ENCODE measurements at regions not wholly inside any gene's neighbourhood (a gene's known extent, or its start where the extent isn't known, plus 50 kb on each side); places are given as distances from the start of the nearest gene placed in this dataset.

DNA sequence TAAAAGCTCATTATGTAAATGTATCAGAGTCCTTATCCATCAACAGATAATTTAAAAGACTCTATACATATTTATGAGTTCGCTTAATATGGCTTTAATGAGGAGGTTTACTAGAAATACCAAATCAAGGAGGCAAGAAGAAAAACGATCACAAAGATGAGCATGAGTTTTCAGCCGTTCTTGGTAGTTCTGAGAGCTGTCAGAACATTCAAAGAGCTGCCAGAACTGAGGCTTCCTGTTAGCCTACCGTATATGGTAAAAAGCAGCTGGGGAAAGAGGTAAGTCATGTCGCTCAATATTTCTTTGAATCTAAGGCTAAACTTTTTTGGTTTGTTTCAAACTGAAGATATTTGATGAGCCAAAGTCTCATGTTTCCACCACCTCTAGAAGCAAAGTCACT is 115.3 kb upstream of the PLXNC1 start:
- no peak for DNase-seq

DNA sequence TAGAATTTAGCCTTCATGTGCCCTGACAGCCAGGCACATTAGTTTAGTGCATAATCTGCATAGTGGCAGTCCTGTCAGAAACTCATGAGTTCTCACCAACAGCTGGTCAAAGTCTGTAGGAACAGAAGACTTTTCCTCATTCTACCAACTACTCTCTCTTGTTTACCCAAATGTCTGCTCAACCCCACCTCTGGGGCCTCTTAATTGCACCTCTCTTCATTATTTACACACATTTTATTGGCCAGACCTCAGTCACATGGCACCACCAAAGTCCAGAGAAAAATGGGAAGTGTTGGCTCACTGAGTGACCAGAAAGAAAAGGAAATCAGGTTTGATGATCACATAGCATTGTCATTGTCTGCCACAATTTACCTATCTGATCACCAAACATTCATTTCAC is 114.6 kb upstream of the PLXNC1 start:
- DNase-seq: no peak

DNA sequence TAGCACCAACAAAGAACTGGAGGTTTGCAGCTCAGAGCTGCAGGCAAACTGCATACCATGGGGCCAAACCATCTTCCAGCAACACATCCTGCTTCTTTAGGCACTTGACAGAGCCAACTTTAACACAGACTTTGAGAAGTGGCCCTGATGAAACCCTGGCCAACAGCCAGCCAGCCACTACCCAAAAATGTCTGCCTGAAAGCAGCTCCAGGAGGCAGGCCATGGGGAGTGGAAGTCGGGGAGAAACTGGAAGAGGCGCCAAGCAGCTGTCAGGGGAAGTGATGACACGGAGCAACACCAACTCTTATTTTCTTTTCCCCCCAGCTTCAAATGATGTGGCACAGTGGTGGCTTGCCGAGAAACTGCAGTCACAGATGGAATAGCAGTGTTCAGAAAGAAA is 110.9 kb upstream of the PLXNC1 start:
- DNase-seq: no peak

DNA sequence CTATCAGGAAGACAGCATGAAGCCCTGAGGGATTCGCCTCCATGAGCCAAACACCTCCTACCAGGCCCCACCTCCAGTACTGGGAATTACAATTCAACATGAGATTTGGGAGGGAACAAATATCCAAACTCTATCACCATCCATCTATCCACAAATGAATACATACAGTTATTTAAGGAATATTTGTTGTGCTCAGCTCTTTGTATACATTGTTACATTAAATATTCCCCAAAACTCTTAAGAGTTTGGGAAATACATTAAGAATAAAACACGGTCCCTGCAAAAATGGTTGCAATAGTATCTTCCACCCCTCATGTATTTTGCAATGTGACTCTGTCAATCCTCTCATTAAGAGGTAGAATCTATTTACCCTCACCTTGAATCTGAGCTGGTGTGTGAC is 109.8 kb upstream of the PLXNC1 start:
- no peak for DNase-seq

DNA sequence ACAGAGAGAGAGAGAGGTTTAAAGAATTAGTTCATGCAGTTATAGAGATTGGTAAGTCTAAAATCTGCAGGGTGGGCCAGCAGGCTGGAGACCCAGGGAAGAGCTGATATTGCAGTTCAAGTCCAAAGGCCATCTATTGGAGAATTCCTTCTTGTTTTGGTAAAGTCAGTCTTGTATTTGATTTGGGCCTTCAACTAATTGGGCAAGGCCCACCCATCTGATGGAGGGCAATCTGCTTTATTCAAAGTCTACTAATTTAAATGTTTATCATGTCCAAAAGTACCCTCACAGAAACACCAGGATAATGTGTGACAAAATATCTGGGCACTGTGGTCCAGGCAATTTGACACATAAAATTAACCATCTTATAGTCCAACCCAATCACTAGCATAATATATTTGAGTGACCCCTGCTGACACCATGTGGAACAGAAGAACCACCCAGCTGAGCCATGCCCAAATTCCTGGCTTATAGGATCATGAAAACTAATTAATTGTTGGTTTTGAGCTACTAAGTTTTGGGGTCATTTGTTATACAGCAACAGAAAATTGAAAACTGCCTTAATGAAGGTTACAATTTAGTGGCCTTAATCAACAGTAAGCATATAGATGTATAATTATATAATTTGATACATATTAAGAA is 109.1 kb upstream of the PLXNC1 start:
- no peak for DNase-seq

DNA sequence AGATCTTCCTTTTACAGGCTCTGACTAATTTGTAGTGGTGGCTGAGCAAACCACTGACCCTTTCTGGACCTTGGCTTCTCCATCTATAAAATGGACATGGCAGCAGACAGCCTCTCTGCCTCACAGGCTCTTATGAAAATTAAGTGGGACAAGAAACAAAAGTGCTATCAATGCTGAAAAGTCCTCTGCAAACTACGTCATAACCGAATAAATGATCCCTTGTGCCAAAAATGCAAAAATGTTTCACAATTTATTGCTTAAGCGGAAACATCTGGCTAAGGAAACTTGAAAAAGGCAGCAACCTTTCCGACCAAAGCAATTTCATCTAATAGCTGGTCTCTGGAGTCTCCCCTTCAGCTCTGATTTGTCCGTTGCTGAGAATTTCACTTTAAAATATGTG is 108.5 kb upstream of the PLXNC1 start:
- no peak for DNase-seq

DNA sequence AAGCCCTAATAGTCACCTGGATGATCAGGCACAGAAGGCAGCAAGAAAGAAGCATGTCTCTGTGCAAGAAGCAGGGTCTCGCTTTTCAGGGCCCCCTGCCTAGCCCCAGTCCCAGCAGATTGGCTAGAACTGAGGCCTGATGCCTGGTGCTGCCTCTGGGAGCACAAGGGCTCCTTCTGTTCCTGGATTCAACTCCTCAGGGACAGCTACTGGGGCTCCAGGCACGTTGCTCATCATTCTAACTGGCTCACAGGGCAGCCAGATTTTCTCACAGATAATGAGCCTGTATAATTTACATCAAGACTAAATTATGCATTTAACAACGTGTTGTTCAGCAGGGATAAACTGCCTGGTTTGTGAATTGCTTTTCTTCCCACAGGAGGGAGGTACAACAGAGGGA is 106.5 kb upstream of the PLXNC1 start:
- no peak for DNase-seq

DNA sequence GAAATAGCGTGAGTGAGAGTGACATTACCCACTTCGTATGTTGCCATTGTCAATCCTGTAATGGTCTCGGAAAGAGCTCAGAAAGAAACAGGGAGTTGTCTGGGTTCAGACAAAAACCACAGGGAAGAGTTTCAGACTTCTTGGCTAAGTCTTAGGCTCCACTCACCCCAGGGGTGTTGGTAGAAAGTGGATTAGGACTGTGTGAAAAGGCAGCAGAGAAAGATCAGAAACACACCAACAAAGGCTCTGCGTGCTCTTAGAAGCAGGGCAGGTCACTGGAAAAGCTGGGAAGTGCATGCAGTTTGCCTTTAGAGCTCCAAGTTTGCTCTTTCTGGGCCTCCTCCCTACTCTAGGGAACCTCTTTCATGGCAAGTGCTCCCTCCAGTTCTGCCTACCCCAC is 106.1 kb upstream of the PLXNC1 start:
- DNase-seq: no peak

DNA sequence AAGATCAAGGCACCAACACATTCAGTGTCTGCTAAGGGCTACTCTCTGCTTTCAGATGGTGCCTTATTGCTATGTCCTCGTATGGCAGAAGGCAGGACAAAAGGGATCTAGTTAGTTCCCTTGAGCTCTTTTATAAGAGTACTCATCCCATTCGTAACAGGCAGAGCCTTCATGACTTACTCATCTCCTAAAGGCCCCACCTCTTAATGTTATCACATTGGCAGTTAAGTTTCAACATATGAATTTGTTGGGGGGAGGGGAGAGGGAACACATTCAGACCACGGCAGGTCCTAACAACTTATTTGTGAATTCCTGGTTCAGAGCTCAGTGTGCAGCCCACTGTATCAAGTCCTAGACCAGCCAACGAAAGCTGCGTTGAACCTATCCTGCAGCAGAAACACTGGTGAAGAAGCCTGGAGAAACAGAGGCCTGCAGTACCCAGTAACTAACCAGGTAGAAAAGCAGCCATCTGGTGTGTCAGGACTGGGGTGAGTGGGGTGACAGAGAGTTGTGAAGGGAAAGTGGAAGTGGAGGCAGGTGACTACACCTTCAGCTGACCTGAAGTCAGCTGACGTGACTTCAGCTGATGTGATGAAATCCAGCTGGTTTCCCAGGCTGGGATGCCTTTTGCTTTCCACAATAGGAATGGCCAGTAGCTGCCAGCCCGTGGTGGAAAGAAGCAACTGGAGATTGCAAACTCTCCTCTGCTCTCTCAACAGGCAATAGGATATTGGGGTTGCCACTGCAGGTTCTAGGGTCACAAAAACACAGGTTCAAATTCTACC is 101.6 kb upstream of the PLXNC1 start:
- DNase-seq: no peak

DNA sequence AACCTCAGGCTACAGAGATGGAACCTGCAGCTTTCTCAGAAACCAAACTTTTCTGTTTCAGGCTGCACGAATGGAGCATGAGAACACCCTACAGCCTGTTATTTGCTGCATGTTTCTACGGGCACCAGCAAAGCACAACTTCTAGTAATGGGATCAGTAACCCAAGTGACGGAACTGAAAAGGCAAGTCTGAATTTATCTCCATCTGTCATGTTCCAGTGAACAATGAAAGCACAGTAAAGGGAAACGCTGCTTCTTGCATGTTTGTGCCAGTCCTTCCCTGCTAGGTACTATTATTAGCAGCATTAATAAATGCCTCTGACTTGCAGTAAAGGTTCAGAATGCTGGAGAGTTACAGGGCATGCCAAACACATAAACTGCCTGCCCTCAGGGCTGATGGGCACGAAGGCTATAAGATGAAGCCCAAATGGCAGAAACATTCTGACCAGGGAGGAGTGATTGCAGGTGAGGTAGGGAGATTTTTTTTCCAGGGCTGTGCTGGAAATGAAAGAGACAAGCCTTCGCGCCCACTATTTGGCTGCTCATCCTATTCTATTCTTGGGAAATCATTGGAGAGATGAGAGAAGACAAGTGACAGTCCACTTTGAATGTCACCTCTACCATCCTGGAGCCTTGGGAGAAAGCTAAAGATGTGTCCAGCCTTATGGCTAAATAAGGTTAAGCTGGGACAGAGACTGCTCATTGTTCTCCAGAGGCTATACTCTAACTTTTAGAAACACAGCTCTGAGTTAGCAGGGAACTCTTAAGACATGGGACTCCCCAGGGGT is 100.4 kb upstream of the PLXNC1 start:
- no peak for DNase-seq

DNA sequence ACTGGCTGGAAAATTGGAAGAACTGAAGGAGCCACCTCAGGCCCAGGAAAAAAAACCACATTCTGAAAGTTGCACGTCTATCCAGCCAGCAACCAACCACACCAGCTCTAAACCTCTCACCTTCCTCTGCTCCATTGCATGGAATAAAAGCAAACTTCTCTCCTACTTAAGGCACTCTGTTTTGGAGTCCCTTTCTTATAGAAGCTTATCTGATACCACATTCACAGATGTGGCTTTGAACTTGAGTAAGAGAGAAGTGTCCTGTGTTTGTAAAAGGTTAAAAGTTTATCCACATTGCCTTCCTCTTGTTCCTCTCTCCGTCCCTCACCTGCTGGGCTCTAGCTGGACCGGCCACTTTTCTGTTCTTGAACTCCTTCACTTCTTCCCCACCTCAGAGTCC is 99.6 kb upstream of the PLXNC1 start:
- DNase-seq: no peak

DNA sequence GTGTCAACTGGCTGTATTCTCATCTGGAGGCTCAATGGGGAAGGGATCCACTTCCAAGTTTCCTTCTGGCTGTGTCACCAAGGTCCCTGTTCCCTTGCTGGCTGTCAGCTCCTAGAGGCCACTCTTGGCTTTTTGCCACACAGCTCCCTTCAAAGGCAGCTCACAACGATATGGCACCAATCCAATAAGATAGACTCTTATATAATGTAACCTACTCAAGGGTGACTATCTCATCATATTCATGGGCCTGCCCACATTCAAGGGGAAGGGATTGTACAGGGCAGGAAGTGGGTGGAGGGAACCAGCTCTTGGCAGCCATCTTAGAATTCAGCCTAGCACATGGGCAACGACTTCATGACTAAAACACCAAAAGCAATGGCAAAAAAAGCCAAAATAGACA is 98.7 kb upstream of the PLXNC1 start:
- DNase-seq: no peak

DNA sequence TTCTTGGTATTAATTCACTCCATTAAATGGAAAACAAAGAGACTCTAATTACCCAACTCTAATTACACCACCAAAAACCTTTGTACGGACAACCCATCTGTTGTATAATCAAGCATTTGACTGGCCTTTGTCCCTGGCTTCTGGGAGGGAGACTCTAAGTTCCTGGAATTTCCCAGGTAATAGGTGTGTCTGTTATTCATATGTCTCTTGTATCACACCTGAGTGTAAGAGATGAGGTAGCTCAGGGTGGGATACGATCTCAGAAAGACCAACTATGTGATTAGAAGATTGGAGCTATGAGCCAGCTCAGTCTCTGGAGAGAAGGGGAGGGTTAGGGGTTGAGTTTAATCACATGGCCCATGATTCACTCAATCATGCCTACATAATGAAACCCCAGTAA is 94.7 kb upstream of the PLXNC1 start:
- no peak for DNase-seq

DNA sequence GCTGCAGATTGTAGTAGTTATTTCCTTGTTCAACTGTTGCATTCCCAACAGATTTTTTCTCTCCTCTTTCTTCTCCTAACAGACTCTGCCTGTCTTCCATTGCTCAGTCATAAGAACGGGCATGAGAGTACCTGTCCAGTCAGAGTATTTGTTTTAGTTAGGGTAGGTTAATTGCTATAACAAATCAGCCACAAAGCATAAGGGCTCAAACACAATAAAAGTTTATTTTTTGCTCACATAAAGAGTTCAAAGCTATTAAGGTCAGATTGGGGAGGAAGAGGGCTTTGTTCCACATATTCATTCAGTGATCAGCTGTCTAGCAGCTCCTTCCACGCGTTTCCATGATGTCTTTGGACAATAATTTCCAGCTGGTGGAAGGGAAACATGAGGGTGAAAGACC is 92.8 kb upstream of the PLXNC1 start:
- no peak for DNase-seq

DNA sequence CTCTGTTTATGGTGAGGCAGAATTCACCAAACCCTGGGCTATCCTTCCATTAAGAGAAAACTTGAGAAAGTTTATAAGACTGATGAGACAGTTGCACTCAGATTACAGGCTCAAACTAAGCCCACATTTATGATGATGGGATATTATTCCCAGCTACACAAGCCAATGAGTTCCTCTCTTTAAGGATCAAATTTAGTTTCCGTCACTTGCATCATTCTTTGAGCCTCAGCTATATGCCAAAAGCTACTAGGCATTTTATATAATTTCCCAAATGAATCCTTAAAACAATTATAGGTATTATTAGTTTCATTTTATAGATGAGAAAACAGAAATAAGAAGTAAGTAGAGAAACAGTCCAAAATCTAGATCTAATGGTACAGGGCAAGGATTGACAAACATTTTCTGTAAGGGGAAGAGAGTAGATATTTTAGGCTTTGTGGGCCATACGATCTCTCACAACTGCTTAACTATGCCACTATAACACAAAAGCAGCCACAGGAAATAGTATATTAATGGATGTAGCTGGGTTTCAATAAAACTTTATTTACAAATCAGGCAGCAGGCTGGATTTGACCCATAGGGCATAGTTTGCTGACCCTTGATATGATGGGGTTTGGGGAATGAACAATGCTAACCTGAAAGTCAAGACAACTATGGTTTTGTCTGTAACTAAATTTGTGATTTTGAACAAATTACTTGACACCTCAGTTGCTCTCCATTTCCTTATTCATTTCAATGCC is 91.8 kb upstream of the PLXNC1 start:
- DNase-seq: no peak

DNA sequence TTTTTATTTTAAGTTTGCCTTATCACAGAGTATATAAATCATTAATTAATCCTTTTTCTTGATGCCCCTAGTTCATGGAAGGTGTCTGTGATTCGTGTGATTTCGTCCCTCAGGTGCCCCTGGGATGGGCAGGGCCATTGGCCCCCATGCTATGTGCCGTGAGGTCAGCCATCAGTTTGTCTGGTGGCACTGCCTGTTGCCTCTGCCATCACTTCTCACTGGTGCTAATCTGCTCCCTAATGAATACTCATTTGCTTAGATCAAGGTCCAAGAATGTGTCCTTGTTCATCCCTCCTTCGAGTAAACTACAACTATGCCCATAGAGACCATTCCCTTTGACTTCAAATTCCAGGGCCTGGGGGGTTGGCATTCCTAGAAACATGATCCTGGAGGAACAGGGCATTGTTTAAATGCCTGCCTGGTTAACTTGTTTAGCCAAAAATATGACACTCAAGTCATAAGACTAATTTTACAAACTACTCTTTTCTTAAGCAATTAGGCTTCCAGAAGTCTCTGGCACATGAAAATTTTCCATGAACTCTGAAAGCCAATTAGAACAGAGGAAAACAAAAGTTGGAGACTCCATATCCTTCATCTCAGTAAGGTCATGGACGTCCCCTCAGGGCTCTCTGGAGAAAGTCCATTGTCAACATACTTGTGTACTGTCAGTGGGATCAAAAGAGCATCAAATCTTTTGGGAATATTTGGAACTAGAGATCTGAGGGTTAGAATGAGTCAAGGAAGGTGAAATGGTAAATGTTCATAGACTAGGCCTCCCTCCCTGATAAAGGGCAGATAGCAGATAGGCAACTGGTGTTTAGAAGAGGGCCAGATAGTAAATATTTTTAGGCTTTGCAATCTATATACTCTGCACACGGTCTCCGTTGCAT is 90.9 kb upstream of the PLXNC1 start:
- no peak for DNase-seq

DNA sequence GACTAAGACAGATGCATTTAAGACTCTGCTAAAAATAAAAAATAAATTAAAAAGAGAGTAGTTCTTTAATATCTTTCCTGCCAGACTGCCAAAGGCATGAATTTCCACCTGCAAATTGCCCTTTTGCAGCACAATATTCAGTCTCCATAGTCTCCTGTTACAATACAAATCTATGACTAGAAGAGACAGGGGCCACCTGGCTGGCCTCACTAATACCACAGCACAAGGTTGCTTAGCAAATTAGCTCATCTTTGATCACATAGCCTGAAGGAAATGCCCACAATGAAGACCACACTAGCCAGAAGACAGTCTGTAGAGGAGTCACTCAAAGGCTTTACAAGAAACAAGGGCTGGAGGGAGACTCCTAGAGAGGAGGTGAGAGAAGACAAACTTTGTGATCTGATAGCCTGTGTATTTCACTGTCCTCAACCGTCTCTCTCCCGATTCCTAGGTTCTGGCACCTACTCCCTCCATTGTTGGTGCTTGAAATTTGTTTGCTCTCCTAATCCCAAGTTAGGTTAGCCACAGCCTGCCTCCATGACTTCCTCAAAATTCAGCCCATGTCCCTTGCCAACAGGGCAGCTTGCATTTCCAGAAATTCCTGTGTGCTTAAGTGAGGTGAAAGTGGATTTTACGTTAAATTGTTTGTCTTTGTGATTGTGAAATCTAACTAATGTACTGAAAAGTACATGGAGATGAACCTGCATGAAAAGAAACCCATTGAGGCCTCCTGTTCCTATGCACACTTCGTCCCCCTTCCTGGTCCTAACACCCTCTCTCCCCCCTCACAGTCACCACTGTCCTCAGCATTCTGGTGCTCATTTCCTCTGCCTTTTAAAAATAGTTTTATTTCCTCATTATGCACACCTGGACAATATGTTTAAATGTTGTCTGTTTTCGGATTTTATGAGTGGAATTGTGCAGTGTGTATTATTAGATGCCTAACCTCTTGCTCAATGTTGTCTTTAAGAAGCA is 88.7 kb upstream of the PLXNC1 start:
- DNase-seq: no peak

DNA sequence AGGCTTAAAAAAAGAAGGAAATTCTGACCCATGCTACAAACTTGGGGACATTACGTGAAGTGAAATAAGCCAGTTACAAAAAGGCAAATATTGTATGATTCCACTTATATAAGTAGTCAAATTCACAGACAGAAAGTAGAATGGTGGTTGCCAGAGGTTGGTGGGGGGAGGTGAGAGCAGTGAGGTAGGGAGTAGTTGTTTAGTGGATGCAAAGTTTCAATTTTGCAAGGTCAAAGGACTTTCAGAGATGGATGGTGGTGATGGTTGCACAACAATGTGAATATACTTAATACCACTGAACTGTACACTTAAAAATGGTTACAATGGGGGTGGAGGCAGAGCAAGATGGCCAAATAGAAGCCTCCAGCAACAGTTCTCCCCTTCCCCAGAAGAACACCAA is 86.2 kb upstream of the PLXNC1 start:
- no peak for DNase-seq

DNA sequence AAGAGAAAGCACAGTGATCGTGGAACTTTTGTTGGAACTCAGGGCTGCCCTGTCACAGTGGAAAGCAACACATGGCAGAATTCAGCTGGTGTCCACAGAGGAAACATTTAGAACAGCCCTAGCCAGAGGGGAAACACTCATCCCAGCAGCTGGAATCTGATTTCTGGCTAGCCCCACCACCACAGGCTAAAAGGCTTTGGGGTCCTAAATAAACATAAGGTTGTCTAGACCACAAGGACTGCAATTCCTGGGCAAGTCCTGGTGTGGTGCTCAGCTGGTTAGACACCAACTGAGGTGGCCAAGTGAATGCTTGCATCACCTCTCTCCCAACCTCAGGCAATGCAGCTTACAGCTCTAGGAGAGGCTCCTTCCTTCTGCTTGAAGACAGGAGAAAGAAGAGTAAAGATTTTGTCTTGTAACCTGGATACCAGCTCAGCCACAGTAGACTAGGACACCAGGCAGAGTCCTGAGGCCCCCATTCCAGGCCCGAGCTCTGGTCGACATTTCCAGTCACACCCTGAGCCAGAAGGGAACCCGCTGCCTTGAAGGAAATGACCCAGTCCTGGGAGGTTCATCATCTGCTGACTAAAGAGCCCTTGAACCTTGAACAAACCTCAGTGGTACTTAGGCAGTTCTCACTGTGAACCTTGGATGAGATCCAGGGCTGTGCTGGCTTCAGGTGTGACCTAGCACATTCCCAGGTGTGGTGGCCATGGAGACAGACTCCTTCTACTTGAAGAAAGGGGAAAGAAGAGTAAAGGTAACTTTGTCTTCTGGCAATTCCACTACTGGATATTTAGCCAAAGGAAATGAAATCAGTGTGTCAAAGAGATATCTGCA is 85.4 kb upstream of the PLXNC1 start:
- no peak for DNase-seq

DNA sequence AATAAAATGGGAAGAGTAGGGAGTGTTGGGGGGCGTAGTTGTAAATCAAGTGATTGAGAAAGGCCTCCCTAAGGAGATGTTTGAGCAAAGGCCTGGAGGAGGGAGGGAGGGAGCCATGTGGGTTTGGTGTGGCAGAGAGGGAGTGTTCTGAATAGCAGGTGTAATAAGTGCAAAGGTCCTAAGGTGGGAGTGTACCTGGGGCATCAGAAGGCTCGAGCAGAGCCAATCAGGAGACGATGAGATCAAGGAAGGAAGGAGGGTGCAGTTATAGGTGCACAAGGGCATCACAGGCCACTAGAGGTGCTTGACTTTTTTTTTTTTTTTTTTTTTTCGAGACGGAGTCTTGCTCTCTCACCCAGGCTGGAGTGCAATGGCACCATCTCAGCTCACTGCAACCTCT is 77.9 kb upstream of the PLXNC1 start:
- DNase-seq: no peak
